H1 (cell line): ENCODE measurements at regions not wholly inside any gene's neighbourhood (a gene's known extent, or its start where the extent isn't known, plus 50 kb on each side); places are given as distances from the start of the nearest gene placed in this dataset.

Source experiments
- CTCF ChIA-PET: fragments of 300-600 bp; sonication (Branson Sonifier 250); formaldehyde crosslinking; loops from one replicate; lab custom pipeline; 2021; ENCODE audit not compliant: partially characterized antibody; lab: Charles Lee
- POLR2A ChIA-PET: fragments of 300-600 bp; sonication (Branson Sonifier 250); formaldehyde crosslinking; loops from one replicate; lab custom pipeline; 2021; ENCODE audit warnings: inconsistent platforms; ENCODE audit not compliant: partially characterized antibody; lab: Charles Lee
- DNase-seq, 2 experiments: peaks; one replicate each; pipeline versions ENCODE4 v3.0.0 to v3.0.0-alpha.2; 2010 to 2022; ENCODE audit warnings: low spot score in 2 of 2, low read depth in 1 of 2, mixed read lengths in 1 of 2
- FAIRE-seq: peaks from 2 replicates; lab custom pipeline; 2011; peaks lifted over from hg19 to GRCh38; lab: Jason Lieb, UNC
- H2AFZ ChIP-seq: 2 replicates; pipeline ENCODE4 v1.8.1; 2012; ENCODE audit warnings: low read length, inconsistent platforms
- H2AK5ac ChIP-seq: 2 replicates; pipeline ENCODE4 v1.6.1; 2013; ENCODE audit warnings: low read depth, low read length
- H2BK120ac ChIP-seq: replicated peaks from 2 replicates; pipeline ENCODE3; 2013; ENCODE audit warnings: low read depth, low read length, inconsistent platforms
- H2BK12ac ChIP-seq: 2 replicates; pipeline ENCODE4 v1.6.1; 2013; ENCODE audit warnings: low read depth, low read length
- H2BK15ac ChIP-seq: 2 replicates; pipeline ENCODE4 v1.6.1; 2013; ENCODE audit warnings: low read length
- H2BK20ac ChIP-seq: 2 replicates; pipeline ENCODE4 v1.6.1; 2013; ENCODE audit warnings: low read length
- H2BK5ac ChIP-seq: 2 replicates; pipeline ENCODE4 v1.6.1; 2013; ENCODE audit warnings: low read depth, low read length
- H3K14ac ChIP-seq: 2 replicates; pipeline ENCODE4 v1.6.1; 2013; ENCODE audit warnings: inconsistent platforms; ENCODE audit not compliant: insufficient read length
- H3K18ac ChIP-seq: 2 replicates; pipeline ENCODE4 v1.6.1; 2013; ENCODE audit warnings: low read length; ENCODE audit errors: extremely low read depth
- H3K23ac ChIP-seq: 2 replicates; pipeline ENCODE4 v1.6.1; 2013; ENCODE audit warnings: inconsistent platforms; ENCODE audit not compliant: insufficient read length
- H3K23me2 ChIP-seq: 2 replicates; pipeline ENCODE4 v1.6.1; 2013; ENCODE audit warnings: low read depth, low read length
- H3K27ac ChIP-seq: 2 replicates; pipeline ENCODE4 v1.6.1; 2011; ENCODE audit warnings: low read depth, low read length, inconsistent platforms
- H3K27me3 ChIP-seq, 4 experiments: replicated peaks in 1 of 4; 1 replicate in 1 of 4; 2 replicates in 3 of 4; pipeline versions ENCODE4 v1.6.1 to v1.8.1; 2011 to 2013; ENCODE audit warnings: low read length in 3 of 4, mild to moderate bottlenecking in 3 of 4, inconsistent platforms in 2 of 4, mixed read lengths in 2 of 4, moderate library complexity in 1 of 4; ENCODE audit not compliant: control insufficient read depth in 3 of 4, insufficient read depth in 3 of 4; ENCODE audit errors: extremely low read depth in 1 of 4
- H3K36me3 ChIP-seq, 4 experiments: 2 replicates each; pipeline versions ENCODE4 v1.6.1 to v1.8.1; 2011 to 2013; ENCODE audit warnings: mild to moderate bottlenecking in 4 of 4, low read length in 3 of 4, moderate library complexity in 2 of 4, control low read depth in 1 of 4, inconsistent platforms in 1 of 4; ENCODE audit not compliant: insufficient read depth in 4 of 4, control insufficient read depth in 2 of 4
- H3K4ac ChIP-seq: replicated peaks from 2 replicates; pipeline ENCODE3; 2013; ENCODE audit warnings: low read length, low read depth, mixed read lengths, inconsistent platforms; ENCODE audit not compliant: insufficient read length
- H3K4me1 ChIP-seq, 4 experiments: replicated peaks in 1 of 4; 1 replicate in 1 of 4; 2 replicates in 3 of 4; pipeline versions ENCODE4 v1.6.1 to v1.8.1; 2011 to 2013; ENCODE audit warnings: low read length in 3 of 4, inconsistent platforms in 2 of 4, mixed read lengths in 1 of 4; ENCODE audit not compliant: insufficient read depth in 4 of 4, control insufficient read depth in 3 of 4
- H3K4me2 ChIP-seq, 2 experiments: 2 replicates each; pipeline versions ENCODE4 v1.6.1 to v1.8.1; 2011 to 2013; ENCODE audit warnings: low read depth in 2 of 2, low read length in 2 of 2, control low read depth in 1 of 2, inconsistent platforms in 1 of 2, mild to moderate bottlenecking in 1 of 2; ENCODE audit not compliant: insufficient read depth in 1 of 2
- H3K4me3 ChIP-seq, 4 experiments: fragments of 200-600, 300-600 bp in 1 of 4; sonication (generic), shearing (Covaris generic), sonication (Bioruptor Twin) in 1 of 4; 2 replicates each; pipeline versions ENCODE4 v1.5.1 to v1.8.1; 2011 to 2016; ENCODE audit warnings: low read length in 4 of 4, low read depth in 3 of 4, control low read depth in 2 of 4, inconsistent platforms in 2 of 4, mild to moderate bottlenecking in 2 of 4, mixed read lengths in 1 of 4, moderate library complexity in 1 of 4; ENCODE audit not compliant: insufficient read depth in 2 of 4; ENCODE audit errors: extremely low read depth in 1 of 4
- H3K56ac ChIP-seq: replicated peaks from 2 replicates; pipeline ENCODE3; 2013; ENCODE audit warnings: low read depth, mild to moderate bottlenecking, mixed read lengths, low read length, inconsistent platforms; ENCODE audit not compliant: insufficient read length
- H3K79me1 ChIP-seq: 2 replicates; pipeline ENCODE4 v1.6.1; 2013; ENCODE audit warnings: low read depth, low read length, control low read depth
- H3K79me2 ChIP-seq, 2 experiments: 2 replicates each; pipeline versions ENCODE4 v1.6.1 to v1.8.1; 2012 to 2013; ENCODE audit warnings: low read length in 2 of 2, mild to moderate bottlenecking in 2 of 2, inconsistent platforms in 1 of 2; ENCODE audit not compliant: insufficient read depth in 2 of 2, control insufficient read depth in 1 of 2
- H3K9ac ChIP-seq, 4 experiments: replicated peaks in 1 of 4; 1 replicate in 1 of 4; 2 replicates in 3 of 4; pipeline versions ENCODE4 v1.6.1 to v1.8.1; 2011 to 2013; ENCODE audit warnings: low read depth in 3 of 4, low read length in 3 of 4, control low read depth in 2 of 4, mild to moderate bottlenecking in 2 of 4, moderate library complexity in 2 of 4, inconsistent platforms in 1 of 4; ENCODE audit errors: extremely low read depth in 1 of 4
- H3K9me3 ChIP-seq, 2 experiments: 2 replicates each; pipeline versions ENCODE4 v1.6.1 to v1.8.1; 2012 to 2013; ENCODE audit warnings: mild to moderate bottlenecking in 2 of 2, moderate library complexity in 2 of 2, control low read depth in 1 of 2, inconsistent platforms in 1 of 2, low read depth in 1 of 2, low read length in 1 of 2, mixed read lengths in 1 of 2; ENCODE audit not compliant: insufficient read depth in 2 of 2
- H4K20me1 ChIP-seq, 2 experiments: replicated peaks in 1 of 2; 2 replicates each; pipeline versions ENCODE3 to v1.8.1; 2011 to 2013; ENCODE audit warnings: inconsistent platforms in 2 of 2, low read length in 2 of 2, mild to moderate bottlenecking in 1 of 2; ENCODE audit not compliant: insufficient read depth in 2 of 2, control insufficient read depth in 1 of 2
- H4K5ac ChIP-seq: 2 replicates; pipeline ENCODE4 v1.6.1; 2013; ENCODE audit warnings: low read length, low read depth, mixed read lengths, inconsistent platforms; ENCODE audit not compliant: insufficient read length
- H4K8ac ChIP-seq: 2 replicates; pipeline ENCODE4 v1.8.0; 2013; ENCODE audit warnings: mild to moderate bottlenecking, moderate library complexity, low read length, inconsistent platforms; ENCODE audit not compliant: insufficient read depth; ENCODE audit errors: extremely low read depth
- H4K91ac ChIP-seq: replicated peaks from 2 replicates; pipeline ENCODE3; 2013; ENCODE audit warnings: low read length, mixed read lengths, inconsistent platforms; ENCODE audit not compliant: insufficient read length
- BACH1 ChIP-seq: IDR thresholded peaks from 2 replicates; pipeline ENCODE4 v1.6.1; 2012; ENCODE audit warnings: low read length, improper control_type of control experiment
- FOSL1 ChIP-seq: IDR thresholded peaks from 2 replicates; pipeline ENCODE4 v1.6.1; 2011; ENCODE audit warnings: mild to moderate bottlenecking, low read depth, low read length, moderate library complexity; ENCODE audit not compliant: insufficient read depth
- RNF2 ChIP-seq: fragments of 200-900, 300-1000 bp; sonication (generic); IDR thresholded peaks from 2 replicates; pipeline ENCODE4 v1.7.1; 2016; ENCODE audit warnings: borderline replicate concordance, low read depth, mild to moderate bottlenecking, antibody characterized with exemption, low read length; ENCODE audit not compliant: poor library complexity, severe bottlenecking; ENCODE audit errors: missing control alignments
- SAP30 ChIP-seq: fragments of 300-600 bp; sonication (generic); IDR thresholded peaks from 2 replicates; pipeline ENCODE4 v1.7.1; 2012; ENCODE audit warnings: low read length, moderate library complexity, mild to moderate bottlenecking, inconsistent platforms; ENCODE audit not compliant: insufficient read depth, insufficient replicate concordance
- TEAD4 ChIP-seq: IDR thresholded peaks from 2 replicates; pipeline ENCODE4 v1.6.1; 2012; ENCODE audit warnings: low read depth, low read length, inconsistent platforms, mixed read lengths
- YY1 ChIP-seq: IDR thresholded peaks from 2 replicates; pipeline ENCODE4 v1.6.1; 2011; ENCODE audit warnings: low read depth, mild to moderate bottlenecking, low read length

DNA sequence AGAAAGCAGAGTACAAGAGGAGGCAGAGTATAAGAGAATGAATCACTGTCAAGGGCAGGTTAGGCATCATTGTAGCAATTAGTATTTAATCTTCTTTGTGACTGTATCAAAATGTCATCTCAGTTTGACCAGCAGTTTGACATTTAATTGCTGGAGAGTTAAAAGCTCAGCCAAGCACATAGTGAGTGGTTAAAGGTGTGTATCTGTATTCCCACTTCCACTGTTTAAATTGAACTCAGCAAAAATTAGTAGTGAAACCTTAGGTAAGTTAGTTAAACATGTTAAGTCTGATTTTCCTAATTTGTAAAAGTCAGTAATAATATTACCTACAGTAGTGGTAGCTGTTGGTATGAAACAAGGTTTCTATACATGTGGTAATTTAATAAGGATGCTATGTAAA lies 296.4 kb upstream of the MBL2 start:
- POLR2A ChIA-PET = no interaction called here
- H4K20me1 ChIP-seq = no peaks in the 10 kb centered on the region
- FAIRE-seq (no peak), DNase-seq (no peak)
- H3K9me3 ChIP-seq = no peaks in the 10 kb centered on the region
- H3K56ac ChIP-seq = no peak overlapping the region
- H2AK5ac ChIP-seq = no peak overlapping the region
- H4K5ac ChIP-seq = no peak overlapping the region
- TF ChIP-seq BACH1 (no peak), FOSL1 (no peak), TEAD4 (no peak), SAP30 (no peak), RNF2 (no peak), YY1 (no peak)
- no peak overlapping the region for H2BK5ac ChIP-seq
- no peak overlapping the region for H2BK15ac ChIP-seq
- no peak overlapping the region for H3K18ac ChIP-seq
- H3K4me3 ChIP-seq = no peak overlapping the region
- H2BK12ac ChIP-seq = no peak overlapping the region
- no peak overlapping the region for H3K27ac ChIP-seq
- no peaks in the 10 kb centered on the region for H3K27me3 ChIP-seq
- no peak overlapping the region for H2BK20ac ChIP-seq
- CTCF ChIA-PET = interaction anchor here (0.8 kb wide), 1 partner anchor 447 kb away, joined by 3 read pairs; no protein-coding TSS in a partner anchor
- H4K8ac ChIP-seq = no peak overlapping the region
- no peak overlapping the region for H3K9ac ChIP-seq
- H3K23ac ChIP-seq = no peak overlapping the region
- H4K91ac ChIP-seq = no peak overlapping the region
- no peak overlapping the region for H3K14ac ChIP-seq
- H3K4ac ChIP-seq = no peak overlapping the region
- no peak overlapping the region for H2BK120ac ChIP-seq
- H3K79me1 ChIP-seq = no peaks in the 10 kb centered on the region
- no peaks in the 10 kb centered on the region for H3K36me3 ChIP-seq
- no peaks in the 10 kb centered on the region for H3K79me2 ChIP-seq
- no peak overlapping the region for H2AFZ ChIP-seq
- no peaks in the 10 kb centered on the region for H3K4me1 ChIP-seq
- no peaks in the 10 kb centered on the region; the same call in 1 of the 2 replicates for H3K23me2 ChIP-seq
- H3K4me2 ChIP-seq = no peak overlapping the region
